SU-DHL-6 (cell line): ENCODE measurements at regions not wholly inside any gene's neighbourhood (a gene's known extent, or its start where the extent isn't known, plus 50 kb on each side); places are given as distances from the start of the nearest gene placed in this dataset.

ENCODE experiments used
- EZH2phosphoT487 ChIP-seq: fragments of 200-600 bp; sonication (generic), shearing (Covaris generic); conservative IDR thresholded peaks from 2 replicates; pipeline ENCODE4 v1.6.1; 2018; ENCODE audit warnings: mild to moderate bottlenecking, antibody characterized with exemption, low read length, moderate library complexity, mixed read lengths
- TF ChIP-seq, protein P1 (sequence below): fragments of 200-600 bp; sonication (generic); IDR thresholded peaks from one replicate; pipeline ENCODE4 v1.5.1; 2017; ENCODE audit warnings: antibody characterized with exemption, mild to moderate bottlenecking, low read length, moderate library complexity; ENCODE audit not compliant: insufficient read depth, poor library complexity, severe bottlenecking

DNA sequence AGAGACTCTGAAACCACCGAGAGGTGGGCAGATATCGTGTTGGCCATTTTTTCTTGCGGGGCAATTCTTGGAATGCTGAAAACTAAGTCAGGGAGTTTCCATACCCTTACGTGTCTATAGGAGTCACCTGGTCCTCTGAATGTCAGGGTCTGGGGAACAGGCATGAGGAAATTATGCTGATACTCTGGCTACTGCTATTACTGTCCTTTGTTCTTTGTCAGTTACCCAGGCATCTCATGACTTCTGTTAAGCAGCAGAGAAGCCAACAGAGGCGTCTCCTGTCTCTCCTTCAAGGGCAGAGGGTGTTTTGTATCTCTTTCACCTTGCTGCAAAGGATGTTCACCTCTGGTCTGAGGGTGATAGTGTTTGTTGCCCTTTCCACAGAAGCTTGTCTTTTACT is 559.5 kb upstream of the CCDC54 start:
- TF ChIP-seq, protein P1, sequence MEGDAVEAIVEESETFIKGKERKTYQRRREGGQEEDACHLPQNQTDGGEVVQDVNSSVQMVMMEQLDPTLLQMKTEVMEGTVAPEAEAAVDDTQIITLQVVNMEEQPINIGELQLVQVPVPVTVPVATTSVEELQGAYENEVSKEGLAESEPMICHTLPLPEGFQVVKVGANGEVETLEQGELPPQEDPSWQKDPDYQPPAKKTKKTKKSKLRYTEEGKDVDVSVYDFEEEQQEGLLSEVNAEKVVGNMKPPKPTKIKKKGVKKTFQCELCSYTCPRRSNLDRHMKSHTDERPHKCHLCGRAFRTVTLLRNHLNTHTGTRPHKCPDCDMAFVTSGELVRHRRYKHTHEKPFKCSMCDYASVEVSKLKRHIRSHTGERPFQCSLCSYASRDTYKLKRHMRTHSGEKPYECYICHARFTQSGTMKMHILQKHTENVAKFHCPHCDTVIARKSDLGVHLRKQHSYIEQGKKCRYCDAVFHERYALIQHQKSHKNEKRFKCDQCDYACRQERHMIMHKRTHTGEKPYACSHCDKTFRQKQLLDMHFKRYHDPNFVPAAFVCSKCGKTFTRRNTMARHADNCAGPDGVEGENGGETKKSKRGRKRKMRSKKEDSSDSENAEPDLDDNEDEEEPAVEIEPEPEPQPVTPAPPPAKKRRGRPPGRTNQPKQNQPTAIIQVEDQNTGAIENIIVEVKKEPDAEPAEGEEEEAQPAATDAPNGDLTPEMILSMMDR = no peak
- TF ChIP-seq EZH2phosphoT487 = no peak
